ENCODE measurements at regions not wholly inside any gene's neighbourhood (a gene's known extent, or its start where the extent isn't known, plus 50 kb on each side); places are given as distances from the start of the nearest gene placed in this dataset.

GRCh38 chr12:67759829-67760228, 111.3 kb downstream of the DYRK2 start:
- Mint-ChIP-seq H3K4me1 (ENCODE audit: low read depth) (no peaks in the 10 kb centered on the region), H3K4me3 (ENCODE audit: unreplicated experiment) (no peak overlapping the region), H3K27ac (ENCODE audit: unreplicated experiment) (no peak overlapping the region), H3K27me3 (ENCODE audit: low read depth) (no peaks in the 10 kb centered on the region), H3K9me3 (ENCODE audit: low read depth) (no peaks in the 10 kb centered on the region), H3K36me3 (ENCODE audit: low read depth) (no peaks in the 10 kb centered on the region)
- DNase-seq (ENCODE audit: low spot score), result no peak
- no peak for TF ChIP-seq CTCF (IDR thresholded peaks at IDR 0.05)

- no peak for TF ChIP-seq CTCF (IDR thresholded peaks at IDR 0.05)
- Mint-ChIP-seq H3K4me3 (ENCODE audit: unreplicated experiment) (no peak overlapping the region), H3K27ac (ENCODE audit: unreplicated experiment) (no peak overlapping the region), H3K36me3 (ENCODE audit: low read depth) (no peaks in the 10 kb centered on the region), H3K9me3 (ENCODE audit: low read depth) (no peaks in the 10 kb centered on the region), H3K4me1 (ENCODE audit: low read depth) (no peaks in the 10 kb centered on the region), H3K27me3 (ENCODE audit: low read depth) (no peaks in the 10 kb centered on the region)
- no peak for DNase-seq (ENCODE audit: low spot score)
Measured at GRCh38 chr12:67760586-67761275, 112.2 kb downstream of the DYRK2 start.

GRCh38 chr12:67761566-67761965, 113.0 kb downstream of the DYRK2 start:
- DNase-seq (ENCODE audit: low spot score), result no peak
- no peaks in the 10 kb centered on the region for H3K9me3 Mint-ChIP-seq (ENCODE audit: low read depth)
- H3K27me3 Mint-ChIP-seq (ENCODE audit: low read depth), result no peaks in the 10 kb centered on the region
- H3K36me3 Mint-ChIP-seq (ENCODE audit: low read depth), result no peaks in the 10 kb centered on the region
- H3K27ac Mint-ChIP-seq (ENCODE audit: unreplicated experiment), result no peak overlapping the region
- H3K4me3 Mint-ChIP-seq (ENCODE audit: unreplicated experiment), result no peak overlapping the region
- no peak for TF ChIP-seq CTCF (IDR thresholded peaks at IDR 0.05)
- no peaks in the 10 kb centered on the region for H3K4me1 Mint-ChIP-seq (ENCODE audit: low read depth)

GRCh38 chr12:67764055-67764454, 115.5 kb downstream of the DYRK2 start:
- no peaks in the 10 kb centered on the region for H3K36me3 Mint-ChIP-seq (ENCODE audit: low read depth)
- no peak for DNase-seq (ENCODE audit: low spot score)
- no peak overlapping the region for H3K27ac Mint-ChIP-seq (ENCODE audit: unreplicated experiment)
- TF ChIP-seq CTCF (IDR thresholded peaks at IDR 0.05), result no peak
- no peaks in the 10 kb centered on the region for H3K4me1 Mint-ChIP-seq (ENCODE audit: low read depth)
- H3K9me3 Mint-ChIP-seq (ENCODE audit: low read depth), result no peaks in the 10 kb centered on the region
- H3K4me3 Mint-ChIP-seq (ENCODE audit: unreplicated experiment), result no peak overlapping the region
- H3K27me3 Mint-ChIP-seq (ENCODE audit: low read depth), result no peaks in the 10 kb centered on the region

GRCh38 chr12:67764946-67765619, 116.5 kb downstream of the DYRK2 start:
- Mint-ChIP-seq H3K36me3 (ENCODE audit: low read depth) (no peaks in the 10 kb centered on the region), H3K4me3 (ENCODE audit: unreplicated experiment) (no peak overlapping the region), H3K27me3 (ENCODE audit: low read depth) (no peaks in the 10 kb centered on the region), H3K4me1 (ENCODE audit: low read depth) (no peaks in the 10 kb centered on the region), H3K9me3 (ENCODE audit: low read depth) (no peaks in the 10 kb centered on the region), H3K27ac (ENCODE audit: unreplicated experiment) (no peak overlapping the region)
- TF ChIP-seq CTCF (IDR thresholded peaks at IDR 0.05), result no peak
- DNase-seq (ENCODE audit: low spot score), result no peak
